Karpas-422 (cell line): ENCODE measurements at regions not wholly inside any gene's neighbourhood (a gene's known extent, or its start where the extent isn't known, plus 50 kb on each side); places are given as distances from the start of the nearest gene placed in this dataset.

Source experiments
- DNase-seq: peaks from one replicate; pipeline ENCODE4 v3.0.0-alpha.2; 2015
- H2AFZ ChIP-seq: fragments of 200-600 bp; sonication (generic); 2 replicates; pipeline ENCODE4 v1.6.1; 2014; ENCODE audit warnings: antibody characterized with exemption, low read length, mixed read lengths
- H3K27ac ChIP-seq: fragments of 200-600 bp; sonication (generic); 2 replicates; pipeline ENCODE4 v1.5.1; 2014; ENCODE audit warnings: mild to moderate bottlenecking, low read length, moderate library complexity
- H3K27me3 ChIP-seq: fragments of 200-600 bp; sonication (generic); 2 replicates; pipeline ENCODE4 v1.6.1; 2014; ENCODE audit warnings: low read length, mixed read lengths
- H3K36me3 ChIP-seq: fragments of 200-600 bp; sonication (generic); 2 replicates; pipeline ENCODE4 v1.6.1; 2014; ENCODE audit warnings: low read length, mixed read lengths; ENCODE audit not compliant: insufficient read depth
- H3K4me1 ChIP-seq: fragments of 200-600 bp; sonication (generic); 2 replicates; pipeline ENCODE4 v1.6.1; 2014; ENCODE audit warnings: mild to moderate bottlenecking, low read length, mixed read lengths
- H3K4me2 ChIP-seq: fragments of 200-600 bp; sonication (generic); 2 replicates; pipeline ENCODE4 v1.6.1; 2014; ENCODE audit warnings: low read length, low read depth, mild to moderate bottlenecking; ENCODE audit not compliant: poor library complexity, severe bottlenecking
- H3K4me3 ChIP-seq: fragments of 200-600 bp; sonication (generic); 2 replicates; pipeline ENCODE4 v1.5.1; 2014; ENCODE audit warnings: mild to moderate bottlenecking, antibody characterized with exemption, low read length, mixed read lengths
- H3K79me2 ChIP-seq: fragments of 200-600 bp; sonication (generic); 2 replicates; pipeline ENCODE4 v1.6.1; 2014; ENCODE audit warnings: mild to moderate bottlenecking, low read length, mixed read lengths
- H3K9ac ChIP-seq: fragments of 200-600 bp; sonication (generic); 2 replicates; pipeline ENCODE4 v1.6.0; 2014; ENCODE audit warnings: low read length
- H3K9me2 ChIP-seq: fragments of 200-600 bp; sonication (generic), shearing (Covaris generic); replicated peaks from 2 replicates; pipeline ENCODE4 v1.6.0; 2014; ENCODE audit warnings: mild to moderate bottlenecking, low read length, moderate library complexity; ENCODE audit not compliant: insufficient read depth
- H3K9me3 ChIP-seq: fragments of 300-700, 200-600 bp; sonication (generic); 2 replicates; pipeline ENCODE4 v1.6.1; 2014; ENCODE audit warnings: low read length, mixed read lengths
- H4K20me1 ChIP-seq: fragments of 200-600 bp; sonication (generic); 2 replicates; pipeline ENCODE4 v1.6.1; 2014; ENCODE audit warnings: mild to moderate bottlenecking, antibody characterized with exemption, low read length, low read depth; ENCODE audit not compliant: insufficient read depth

GRCh38 chr6:40973304-40973703 is 65.7 kb downstream of the UNC5CL start:
- Histone ChIP-seq H3K36me3 (no peaks in the 10 kb centered on the region), H3K4me2 (no peak overlapping the region), H3K4me1 (no peaks in the 10 kb centered on the region)

GRCh38 chr6:40972814-40973213 is 66.2 kb downstream of the UNC5CL start:
- H3K4me3 ChIP-seq: no peak overlapping the region
- no peaks in the 10 kb centered on the region for H4K20me1 ChIP-seq
- no peaks in the 10 kb centered on the region for H3K36me3 ChIP-seq
- no peaks in the 10 kb centered on the region for H3K4me1 ChIP-seq
- H3K4me2 ChIP-seq: no peak overlapping the region
- H3K27ac ChIP-seq: no peak overlapping the region
- H3K9ac ChIP-seq: no peak overlapping the region
- no peaks in the 10 kb centered on the region for H3K9me3 ChIP-seq
- no peak overlapping the region for H2AFZ ChIP-seq
- H3K27me3 ChIP-seq: no peaks in the 10 kb centered on the region
- H3K9me2 ChIP-seq: no peaks in the 10 kb centered on the region
- H3K79me2 ChIP-seq: no peaks in the 10 kb centered on the region
- no peak for DNase-seq

More at GRCh38 chr6:40973304-40973703, 65.7 kb downstream of the UNC5CL start:
- Histone ChIP-seq H3K4me3 (no peak overlapping the region), H3K9me3 (no peaks in the 10 kb centered on the region), H3K9ac (no peak overlapping the region), H3K9me2 (no peaks in the 10 kb centered on the region), H3K27me3 (no peaks in the 10 kb centered on the region), H3K79me2 (no peaks in the 10 kb centered on the region), H2AFZ (no peak overlapping the region), H4K20me1 (no peaks in the 10 kb centered on the region), H3K27ac (no peak overlapping the region)
- no peak for DNase-seq

GRCh38 chr6:40972190-40972589 is 66.8 kb downstream of the UNC5CL start:
- DNase-seq: no peak
- Histone ChIP-seq H3K27ac (no peak overlapping the region), H3K9ac (no peak overlapping the region), H3K4me1 (no peaks in the 10 kb centered on the region), H2AFZ (no peak overlapping the region), H4K20me1 (no peaks in the 10 kb centered on the region), H3K9me2 (no peaks in the 10 kb centered on the region), H3K27me3 (no peaks in the 10 kb centered on the region), H3K36me3 (no peaks in the 10 kb centered on the region), H3K9me3 (no peaks in the 10 kb centered on the region), H3K79me2 (no peaks in the 10 kb centered on the region), H3K4me3 (no peak overlapping the region), H3K4me2 (no peak overlapping the region)

- DNase-seq: no peak
- no peaks in the 10 kb centered on the region for H3K36me3 ChIP-seq
- H3K4me3 ChIP-seq: no peak overlapping the region
- no peaks in the 10 kb centered on the region for H4K20me1 ChIP-seq
- no peak overlapping the region for H3K4me2 ChIP-seq
- H3K9me3 ChIP-seq: no peaks in the 10 kb centered on the region
- no peaks in the 10 kb centered on the region for H3K4me1 ChIP-seq
- no peaks in the 10 kb centered on the region for H3K79me2 ChIP-seq
- no peak overlapping the region for H2AFZ ChIP-seq
- no peak overlapping the region for H3K9ac ChIP-seq
- H3K27ac ChIP-seq: no peak overlapping the region
- H3K9me2 ChIP-seq: no peaks in the 10 kb centered on the region
- no peaks in the 10 kb centered on the region for H3K27me3 ChIP-seq
These were observed 70.3 kb downstream of the UNC5CL start for GRCh38 chr6:40968620-40969164.

GRCh38 chr6:40966860-40967259 is 72.2 kb downstream of the UNC5CL start:
- Histone ChIP-seq H3K9me2 (no peaks in the 10 kb centered on the region), H3K9me3 (no peaks in the 10 kb centered on the region), H3K27me3 (no peaks in the 10 kb centered on the region), H4K20me1 (no peaks in the 10 kb centered on the region), H3K4me1 (no peaks in the 10 kb centered on the region), H2AFZ (no peak overlapping the region), H3K9ac (no peak overlapping the region), H3K4me2 (no peak overlapping the region), H3K79me2 (no peaks in the 10 kb centered on the region), H3K4me3 (no peak overlapping the region), H3K36me3 (no peaks in the 10 kb centered on the region), H3K27ac (no peak overlapping the region)
- DNase-seq: no peak

GRCh38 chr6:40965046-40965445 is 74.0 kb downstream of the UNC5CL start:
- no peaks in the 10 kb centered on the region for H3K9me3 ChIP-seq
- no peak overlapping the region for H3K27ac ChIP-seq
- DNase-seq: no peak
- H3K9ac ChIP-seq: no peak overlapping the region
- H3K4me2 ChIP-seq: no peak overlapping the region
- H4K20me1 ChIP-seq: no peaks in the 10 kb centered on the region
- no peaks in the 10 kb centered on the region for H3K27me3 ChIP-seq
- H2AFZ ChIP-seq: no peak overlapping the region
- no peaks in the 10 kb centered on the region for H3K79me2 ChIP-seq
- H3K36me3 ChIP-seq: no peaks in the 10 kb centered on the region
- H3K4me1 ChIP-seq: no peaks in the 10 kb centered on the region
- H3K4me3 ChIP-seq: no peak overlapping the region
- H3K9me2 ChIP-seq: no peaks in the 10 kb centered on the region

- DNase-seq: no peak
- Histone ChIP-seq H4K20me1 (no peaks in the 10 kb centered on the region), H3K27me3 (no peaks in the 10 kb centered on the region), H3K4me3 (no peak overlapping the region), H3K9ac (no peak overlapping the region), H3K36me3 (no peaks in the 10 kb centered on the region), H3K79me2 (no peaks in the 10 kb centered on the region), H3K27ac (no peak overlapping the region), H2AFZ (no peak overlapping the region), H3K9me3 (no peaks in the 10 kb centered on the region), H3K4me2 (no peak overlapping the region), H3K4me1 (no peaks in the 10 kb centered on the region), H3K9me2 (no peaks in the 10 kb centered on the region)
These were observed 76.0 kb downstream of the UNC5CL start for GRCh38 chr6:40963019-40963418.

- H3K27ac ChIP-seq: no peak overlapping the region
- no peak overlapping the region for H3K4me2 ChIP-seq
- no peaks in the 10 kb centered on the region for H3K27me3 ChIP-seq
- no peak overlapping the region for H3K9ac ChIP-seq
- no peaks in the 10 kb centered on the region for H3K9me2 ChIP-seq
- DNase-seq: no peak
- H3K36me3 ChIP-seq: no peaks in the 10 kb centered on the region
- no peaks in the 10 kb centered on the region for H4K20me1 ChIP-seq
- no peaks in the 10 kb centered on the region for H3K9me3 ChIP-seq
- no peak overlapping the region for H3K4me3 ChIP-seq
- H3K4me1 ChIP-seq: no peaks in the 10 kb centered on the region
- no peaks in the 10 kb centered on the region for H3K79me2 ChIP-seq
- no peak overlapping the region for H2AFZ ChIP-seq
These were observed 76.8 kb downstream of the UNC5CL start for GRCh38 chr6:40962241-40962640.

GRCh38 chr6:40961831-40962230 is 77.2 kb downstream of the UNC5CL start:
- Histone ChIP-seq H3K9ac (no peak overlapping the region), H3K4me1 (no peaks in the 10 kb centered on the region), H3K36me3 (no peaks in the 10 kb centered on the region), H3K9me2 (no peaks in the 10 kb centered on the region), H3K4me2 (no peak overlapping the region), H3K9me3 (no peaks in the 10 kb centered on the region), H3K4me3 (no peak overlapping the region), H3K27ac (no peak overlapping the region), H4K20me1 (no peaks in the 10 kb centered on the region), H3K27me3 (no peaks in the 10 kb centered on the region), H2AFZ (no peak overlapping the region), H3K79me2 (no peaks in the 10 kb centered on the region)
- no peak for DNase-seq
